Astrocyte (in vitro differentiated cells and primary cell): ENCODE measurements at regions not wholly inside any gene's neighbourhood (a gene's known extent, or its start where the extent isn't known, plus 50 kb on each side); places are given as distances from the start of the nearest gene placed in this dataset.

Experiments
- DNase-seq: peaks from one replicate; pipeline ENCODE4 v3.0.0-alpha.2; 2010; ENCODE audit warnings: low read depth
- FAIRE-seq: peaks from 2 replicates; lab custom pipeline; 2011; peaks lifted over from hg19 to GRCh38; lab: Jason Lieb, UNC
- H2AFZ ChIP-seq: 2 replicates; pipeline ENCODE4 v1.6.0; 2012; ENCODE audit warnings: low read depth, low read length, inconsistent platforms
- H3K27ac ChIP-seq: 2 replicates; pipeline ENCODE4 v1.5.1; 2011; ENCODE audit warnings: low read depth, low read length, inconsistent platforms
- H3K27me3 ChIP-seq: 2 replicates; pipeline ENCODE4 v1.6.0; 2011; ENCODE audit warnings: low read length, inconsistent platforms; ENCODE audit not compliant: insufficient read depth
- H3K36me3 ChIP-seq: 2 replicates; pipeline ENCODE4 v1.5.1; 2011; ENCODE audit warnings: low read length, inconsistent platforms; ENCODE audit not compliant: insufficient read depth
- H3K4me1 ChIP-seq: 2 replicates; pipeline ENCODE4 v1.5.1; 2011; ENCODE audit warnings: low read length, inconsistent platforms; ENCODE audit not compliant: insufficient read depth
- H3K4me2 ChIP-seq: 2 replicates; pipeline ENCODE4 v1.6.0; 2012; ENCODE audit warnings: low read length, inconsistent platforms
- H3K4me3 ChIP-seq: 2 replicates; pipeline ENCODE4 v1.5.1; 2011; ENCODE audit warnings: low read depth, mild to moderate bottlenecking, low read length, inconsistent platforms; ENCODE audit not compliant: insufficient read depth
- H3K79me2 ChIP-seq: 2 replicates; pipeline ENCODE4 v1.6.0; 2012; ENCODE audit warnings: mild to moderate bottlenecking, low read length, inconsistent platforms; ENCODE audit not compliant: insufficient read depth
- H3K9ac ChIP-seq: 2 replicates; pipeline ENCODE4 v1.6.0; 2012; ENCODE audit warnings: mild to moderate bottlenecking, low read length, inconsistent platforms
- H3K9me3 ChIP-seq: 2 replicates; pipeline ENCODE4 v1.5.1; 2012; ENCODE audit warnings: low read depth, mild to moderate bottlenecking, low read length, inconsistent platforms; ENCODE audit not compliant: insufficient read depth
- H4K20me1 ChIP-seq: 2 replicates; pipeline ENCODE4 v1.6.0; 2012; ENCODE audit warnings: low read length, inconsistent platforms; ENCODE audit not compliant: insufficient read depth
- H3K27ac Mint-ChIP-seq: one replicate; pipeline ENCODE4 v1.8.0; 2021; ENCODE audit warnings: mild to moderate bottlenecking, mixed read lengths; ENCODE audit not compliant: unreplicated experiment
- H3K27me3 Mint-ChIP-seq: one replicate; pipeline ENCODE4 v1.8.0; 2021; ENCODE audit warnings: low read depth, mixed read lengths; ENCODE audit not compliant: unreplicated experiment
- H3K36me3 Mint-ChIP-seq: one replicate; pipeline ENCODE4 v1.8.0; 2021; ENCODE audit warnings: low read depth, mixed read lengths; ENCODE audit not compliant: unreplicated experiment
- H3K4me1 Mint-ChIP-seq: one replicate; pipeline ENCODE4 v1.8.0; 2021; ENCODE audit warnings: low read depth, mixed read lengths; ENCODE audit not compliant: unreplicated experiment
- H3K4me3 Mint-ChIP-seq: one replicate; pipeline ENCODE4 v1.8.0; 2021; ENCODE audit warnings: mild to moderate bottlenecking, moderate library complexity, mixed read lengths; ENCODE audit not compliant: unreplicated experiment
- H3K9me3 Mint-ChIP-seq: one replicate; pipeline ENCODE4 v1.8.0; 2021; ENCODE audit warnings: mild to moderate bottlenecking, mixed read lengths; ENCODE audit not compliant: unreplicated experiment
- EZH2 ChIP-seq: IDR thresholded peaks from 2 replicates; pipeline ENCODE4 v1.6.1; 2012; ENCODE audit warnings: mild to moderate bottlenecking, low read length, inconsistent platforms; ENCODE audit not compliant: insufficient read depth
- TF ChIP-seq, protein P1 (sequence below): IDR thresholded peaks from 2 replicates; pipeline ENCODE4 v1.5.1; 2011; ENCODE audit warnings: low read depth, mild to moderate bottlenecking, inconsistent platforms, low read length, moderate library complexity; ENCODE audit not compliant: insufficient read depth

DNA sequence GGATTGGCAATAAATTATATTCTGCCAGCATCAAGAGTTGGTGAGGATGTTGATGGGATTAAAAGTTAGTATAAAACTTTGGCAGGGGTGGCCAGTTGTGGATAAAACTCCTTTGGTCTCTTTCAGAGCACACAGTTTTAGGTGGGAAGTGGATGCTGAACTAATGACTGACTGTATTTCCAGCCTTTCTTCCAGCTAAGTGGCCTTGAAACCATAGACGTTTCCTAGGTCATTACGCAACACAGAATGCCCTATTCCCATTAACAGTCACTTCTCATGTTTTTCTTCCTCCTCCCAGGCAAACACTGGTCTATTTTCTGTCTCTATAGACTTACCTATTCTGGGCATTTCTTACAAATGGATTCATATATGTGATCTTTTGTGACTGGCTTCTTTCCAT lies 467.4 kb downstream of the NEBL start:
- Histone ChIP-seq H3K4me3 (no peak overlapping the region), H3K27me3 (no peaks in the 10 kb centered on the region), H4K20me1 (no peaks in the 10 kb centered on the region), H3K79me2 (no peaks in the 10 kb centered on the region), H3K27ac (no peak overlapping the region), H3K4me2 (no peak overlapping the region), H3K9me3 (peaks cover 10% of the 10 kb centered on the region), H3K4me1 (no peaks in the 10 kb centered on the region), H3K9ac (no peak overlapping the region), H2AFZ (no peak overlapping the region), H3K36me3 (no peaks in the 10 kb centered on the region)
- DNase-seq (no peak), FAIRE-seq (no peak)
- no peaks in the 10 kb centered on the region for H3K4me1 Mint-ChIP-seq
- no peaks in the 10 kb centered on the region for H3K36me3 Mint-ChIP-seq
- TF ChIP-seq, protein P1, sequence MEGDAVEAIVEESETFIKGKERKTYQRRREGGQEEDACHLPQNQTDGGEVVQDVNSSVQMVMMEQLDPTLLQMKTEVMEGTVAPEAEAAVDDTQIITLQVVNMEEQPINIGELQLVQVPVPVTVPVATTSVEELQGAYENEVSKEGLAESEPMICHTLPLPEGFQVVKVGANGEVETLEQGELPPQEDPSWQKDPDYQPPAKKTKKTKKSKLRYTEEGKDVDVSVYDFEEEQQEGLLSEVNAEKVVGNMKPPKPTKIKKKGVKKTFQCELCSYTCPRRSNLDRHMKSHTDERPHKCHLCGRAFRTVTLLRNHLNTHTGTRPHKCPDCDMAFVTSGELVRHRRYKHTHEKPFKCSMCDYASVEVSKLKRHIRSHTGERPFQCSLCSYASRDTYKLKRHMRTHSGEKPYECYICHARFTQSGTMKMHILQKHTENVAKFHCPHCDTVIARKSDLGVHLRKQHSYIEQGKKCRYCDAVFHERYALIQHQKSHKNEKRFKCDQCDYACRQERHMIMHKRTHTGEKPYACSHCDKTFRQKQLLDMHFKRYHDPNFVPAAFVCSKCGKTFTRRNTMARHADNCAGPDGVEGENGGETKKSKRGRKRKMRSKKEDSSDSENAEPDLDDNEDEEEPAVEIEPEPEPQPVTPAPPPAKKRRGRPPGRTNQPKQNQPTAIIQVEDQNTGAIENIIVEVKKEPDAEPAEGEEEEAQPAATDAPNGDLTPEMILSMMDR, result no peak
- no peak for TF ChIP-seq EZH2
- peaks cover 4% of the 10 kb centered on the region for H3K9me3 Mint-ChIP-seq
- no peak overlapping the region for H3K27ac Mint-ChIP-seq
- no peak overlapping the region for H3K4me3 Mint-ChIP-seq
- no peaks in the 10 kb centered on the region for H3K27me3 Mint-ChIP-seq

DNA sequence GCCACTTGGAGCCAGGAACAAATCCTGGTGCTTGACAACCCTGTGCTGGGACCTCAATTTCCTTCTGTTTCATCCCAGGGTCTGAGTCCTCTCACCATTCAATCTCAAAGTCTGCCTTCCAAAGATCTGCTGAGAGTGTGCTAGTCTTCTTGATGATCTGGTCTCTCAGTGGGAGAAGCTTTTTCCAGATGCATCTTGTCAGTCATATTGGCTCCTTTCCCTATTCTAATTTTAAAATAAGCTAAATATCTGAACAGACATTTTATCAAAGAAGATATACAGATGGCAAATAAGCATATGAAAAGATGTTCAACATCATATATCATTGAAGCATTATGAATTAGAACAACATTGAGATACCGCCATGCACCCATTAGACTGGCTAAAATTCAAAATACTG lies 469.3 kb downstream of the NEBL start:
- FAIRE-seq, result no peak
- Mint-ChIP-seq H3K27me3 (no peaks in the 10 kb centered on the region), H3K36me3 (no peaks in the 10 kb centered on the region), H3K4me3 (no peak overlapping the region), H3K4me1 (no peaks in the 10 kb centered on the region), H3K27ac (no peak overlapping the region), H3K9me3 (peaks cover 4% of the 10 kb centered on the region)
- Histone ChIP-seq H3K79me2 (no peaks in the 10 kb centered on the region), H3K4me1 (no peaks in the 10 kb centered on the region), H3K9ac (no peak overlapping the region), H3K27ac (no peak overlapping the region), H3K4me2 (no peak overlapping the region), H3K27me3 (no peaks in the 10 kb centered on the region), H3K9me3 (peaks cover 10% of the 10 kb centered on the region), H2AFZ (no peak overlapping the region), H3K36me3 (no peaks in the 10 kb centered on the region), H3K4me3 (no peak overlapping the region), H4K20me1 (no peaks in the 10 kb centered on the region)
- DNase-seq, result no peak
- no peak for TF ChIP-seq EZH2
- TF ChIP-seq, protein P1, result no peak

DNA sequence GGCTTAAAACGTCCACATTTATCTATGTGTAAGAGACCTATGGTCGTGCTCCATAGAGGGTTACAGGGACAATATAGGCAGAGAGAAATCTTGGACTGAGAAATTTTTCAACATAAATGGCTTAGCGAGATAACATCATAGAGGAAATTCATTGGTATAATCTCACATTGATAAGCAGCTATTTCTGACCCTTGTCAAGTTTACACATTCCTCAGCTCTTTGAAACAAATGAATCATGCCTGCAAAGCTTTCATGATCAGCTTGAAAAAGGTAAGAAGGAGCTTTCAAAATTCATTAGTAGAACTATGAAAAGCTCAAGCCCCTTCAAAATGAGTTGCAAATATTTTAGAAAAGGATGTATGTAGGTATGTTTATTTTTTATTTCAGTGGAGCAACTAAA lies 478.8 kb downstream of the NEBL start:
- Mint-ChIP-seq H3K36me3 (no peaks in the 10 kb centered on the region), H3K4me3 (no peak overlapping the region), H3K27me3 (no peaks in the 10 kb centered on the region), H3K4me1 (no peaks in the 10 kb centered on the region), H3K27ac (no peak overlapping the region), H3K9me3 (peaks cover 7% of the 10 kb centered on the region)
- Histone ChIP-seq H3K4me1 (no peaks in the 10 kb centered on the region), H3K36me3 (no peaks in the 10 kb centered on the region), H3K4me2 (no peak overlapping the region), H3K27me3 (no peaks in the 10 kb centered on the region), H3K79me2 (no peaks in the 10 kb centered on the region), H2AFZ (no peak overlapping the region), H3K9me3 (no peaks in the 10 kb centered on the region), H3K4me3 (no peak overlapping the region), H3K27ac (no peak overlapping the region), H4K20me1 (no peaks in the 10 kb centered on the region), H3K9ac (no peak overlapping the region)
- DNase-seq, result no peak
- no peak for FAIRE-seq
- no peak for TF ChIP-seq EZH2
- TF ChIP-seq, protein P1, result no peak
